Psoas muscle (tissue), 7 donors: ENCODE measurements at regions not wholly inside any gene's neighbourhood (a gene's known extent, or its start where the extent isn't known, plus 50 kb on each side); places are given as distances from the start of the nearest gene placed in this dataset.

Experiments used
- ATAC-seq, 4 donors: fragments of 200-7000 bp; cut with Tn5 transposase; one replicate each; pipeline ENCODE4 v1.9.1; 2020; ENCODE audit warnings: moderate library complexity in 3 of 4, mild to moderate bottlenecking in 2 of 4
- DNase-seq, 2 donors: peaks; one replicate each; pipeline ENCODE4 v3.0.0-alpha.2; 2020
- H3K27ac ChIP-seq: fragments of 200-600 bp; one replicate; pipeline ENCODE4 v1.8.0; 2022
- H3K27me3 ChIP-seq, 3 donors: fragments of 200-600 bp in 1 of 3; one replicate each; pipeline versions ENCODE4 v1.6.1 to v1.8.0; 2013 to 2022; ENCODE audit warnings: low read length in 2 of 3, mild to moderate bottlenecking in 2 of 3, moderate library complexity in 1 of 3; ENCODE audit not compliant: insufficient read depth in 3 of 3
- H3K36me3 ChIP-seq, 2 donors: fragments of 200-600 bp in 1 of 2; one replicate each; pipeline versions ENCODE4 v1.6.1 to v1.8.0; 2013 to 2022; ENCODE audit warnings: low read depth in 1 of 2, mild to moderate bottlenecking in 1 of 2, moderate library complexity in 1 of 2; ENCODE audit not compliant: insufficient read depth in 1 of 2
- H3K4me1 ChIP-seq: fragments of 200-600 bp; one replicate; pipeline ENCODE4 v1.8.0; 2022
- H3K4me3 ChIP-seq: fragments of 200-600 bp; one replicate; pipeline ENCODE4 v1.8.0; 2022; ENCODE audit warnings: mild to moderate bottlenecking
- H3K9me3 ChIP-seq: fragments of 200-600 bp; one replicate; pipeline ENCODE4 v1.8.0; 2022
- CTCF ChIP-seq: fragments of 200-600 bp; IDR thresholded peaks from one replicate; pipeline ENCODE4 v1.8.0; 2022; ENCODE audit warnings: antibody characterized with exemption
- WGBS, 3 donors: extraction: QIAGEN DNeasy Blood & Tissue Kit; methylation state at CpG; one replicate each; pipeline versions ENCODE4 v1.1.6 to v1.1.7; 2013; 5-methylcytosine and 5-hydroxymethylcytosine counted together
- intact Hi-C, 2 donors: fragments of 100-400 bp; cut with DNase I; formaldehyde crosslinking; loops; one replicate each; pipeline versions ENCODE4 v1.11.0 to v1.14.2; 2022
- donor health status: healthy with polysubstance abuse.
- donor health status: DM: no; HTN: no; CAD: no; lungs with moderate emphysema.
- donor health status: Bipolar disorder and iron deficiency.
- donor health status: healthy.
- donor health status: DM: yes; HTN: yes; CAD: no.
- donor health status: DM: no; HTN: no; CAD: no.
- donor health status: DM: yes; HTN: yes; CAD: no.

GRCh38 chr6:77037439-77037838 lies 425.9 kb downstream of the HTR1B start:
- Histone ChIP-seq H3K36me3 (no peaks in the 10 kb centered on the region), H3K4me1 (no peaks in the 10 kb centered on the region), H3K4me3 (no peak overlapping the region), H3K27me3 (no peaks in the 10 kb centered on the region), H3K27ac (no peak overlapping the region), H3K9me3 (no peaks in the 10 kb centered on the region)
- 91 to 96% (median 95%) methylated on average over 1 of the region's 1 CpG for WGBS, 3 donors
- TF ChIP-seq CTCF = no peak
- intact Hi-C loops = no loop called here
- DNase-seq (no peak), ATAC-seq (no peak)

- Histone ChIP-seq H3K4me3 (no peak overlapping the region), H3K27me3 (no peaks in the 10 kb centered on the region), H3K36me3 (no peaks in the 10 kb centered on the region), H3K27ac (no peak overlapping the region), H3K4me1 (no peaks in the 10 kb centered on the region), H3K9me3 (no peaks in the 10 kb centered on the region)
- intact Hi-C loops = no loop called here
- DNase-seq = no peak
- TF ChIP-seq CTCF = no peak
- WGBS, 3 donors = 76 to 85% (median 83%) methylated on average over 4 of the region's 4 CpGs
- no peak for ATAC-seq
Measured at GRCh38 chr6:77036400-77036799, 426.9 kb downstream of the HTR1B start.

GRCh38 chr6:77034161-77034560 lies 429.1 kb downstream of the HTR1B start:
- Histone ChIP-seq H3K27me3 (no peaks in the 10 kb centered on the region), H3K4me1 (no peaks in the 10 kb centered on the region), H3K4me3 (no peak overlapping the region), H3K9me3 (no peaks in the 10 kb centered on the region), H3K27ac (no peak overlapping the region), H3K36me3 (no peaks in the 10 kb centered on the region)
- ATAC-seq (no peak), DNase-seq (no peak)
- intact Hi-C loops = no loop called here
- 22 to 36% (median 26%) methylated on average over 5 of the region's 5 CpGs for WGBS, 3 donors
- no peak for TF ChIP-seq CTCF

GRCh38 chr6:77030929-77031674 lies 432.2 kb downstream of the HTR1B start:
- Histone ChIP-seq H3K9me3 (no peaks in the 10 kb centered on the region), H3K27me3 (no peaks in the 10 kb centered on the region), H3K36me3 (no peaks in the 10 kb centered on the region), H3K4me1 (no peaks in the 10 kb centered on the region), H3K27ac (no peak overlapping the region), H3K4me3 (no peak overlapping the region)
- no peak for TF ChIP-seq CTCF
- DNase-seq (no peak), ATAC-seq (no peak)
- intact Hi-C loops = no loop called here
- whole genome bisulfite sequencing, 3 donors = 51 to 54% (median 53%) methylated on average over 7 of the region's 7 CpGs

- Histone ChIP-seq H3K27ac (no peak overlapping the region), H3K36me3 (no peaks in the 10 kb centered on the region), H3K9me3 (no peaks in the 10 kb centered on the region), H3K27me3 (no peaks in the 10 kb centered on the region), H3K4me3 (no peak overlapping the region), H3K4me1 (no peaks in the 10 kb centered on the region)
- intact Hi-C loops = no loop called here
- no peak for TF ChIP-seq CTCF
- no peak for DNase-seq
- ATAC-seq = no peak
- 75 to 78% (median 77%) methylated on average over 2 of the region's 2 CpGs for WGBS, 3 donors
Measured at GRCh38 chr6:77026341-77026740, 436.9 kb downstream of the HTR1B start.
